Effector memory CD4-positive, alpha-beta T cell (primary cell): ENCODE measurements at regions not wholly inside any gene's neighbourhood (a gene's known extent, or its start where the extent isn't known, plus 50 kb on each side); places are given as distances from the start of the nearest gene placed in this dataset.
"Not testable (repeated sequence)": the region's sequence is repeated elsewhere in the genome, so short reads cannot be mapped to it uniquely, and the experiment has no call there.

Source experiments
- DNase-seq, 3 donors: peaks; one replicate each; pipeline ENCODE4 v3.0.0-alpha.2; 2020
- H3K27ac ChIP-seq: 2 replicates; pipeline ENCODE4 v1.7.0; 2013; ENCODE audit warnings: mild to moderate bottlenecking, low read length, moderate library complexity; ENCODE audit not compliant: insufficient read depth, poor library complexity, severe bottlenecking
- H3K27me3 ChIP-seq: replicated peaks from 2 replicates; pipeline ENCODE4 v1.7.0; 2013; ENCODE audit warnings: mild to moderate bottlenecking, low read length; ENCODE audit not compliant: insufficient read depth, control insufficient read depth, poor library complexity, severe bottlenecking
- H3K36me3 ChIP-seq: 2 replicates; pipeline ENCODE4 v1.7.0; 2013; ENCODE audit warnings: mild to moderate bottlenecking, low read length, moderate library complexity; ENCODE audit not compliant: control insufficient read depth, insufficient read depth
- H3K4me1 ChIP-seq: 2 replicates; pipeline ENCODE4 v1.7.0; 2013; ENCODE audit warnings: low read length, mild to moderate bottlenecking; ENCODE audit not compliant: control insufficient read depth, insufficient read depth, poor library complexity, severe bottlenecking
- H3K4me3 ChIP-seq: 2 replicates; pipeline ENCODE4 v1.7.0; 2013; ENCODE audit warnings: low read length, low read depth, mild to moderate bottlenecking; ENCODE audit not compliant: insufficient read depth, poor library complexity, severe bottlenecking
- H3K9me3 ChIP-seq: 2 replicates; pipeline ENCODE4 v1.7.0; 2013; ENCODE audit warnings: mild to moderate bottlenecking, low read length, moderate library complexity; ENCODE audit not compliant: control insufficient read depth

GRCh38 chr21:13935396-13936032, 275.2 kb downstream of the LIPI start:
- H3K9me3 ChIP-seq, H3K4me3 ChIP-seq, H3K27ac ChIP-seq, DNase-seq, H3K4me1 ChIP-seq, H3K36me3 ChIP-seq, H3K27me3 ChIP-seq: not testable (repeated sequence)

GRCh38 chr21:13934887-13935342, 275.8 kb downstream of the LIPI start:
- not testable (repeated sequence) for H3K4me1 ChIP-seq, H3K36me3 ChIP-seq, DNase-seq, H3K27me3 ChIP-seq, H3K9me3 ChIP-seq, H3K4me3 ChIP-seq, H3K27ac ChIP-seq

- not testable (repeated sequence) for H3K27me3 ChIP-seq, H3K4me1 ChIP-seq, H3K36me3 ChIP-seq, H3K4me3 ChIP-seq, H3K9me3 ChIP-seq, H3K27ac ChIP-seq, DNase-seq
Measured at GRCh38 chr21:13923175-13923574, 287.6 kb downstream of the LIPI start.

GRCh38 chr21:13921455-13921854, 289.3 kb downstream of the LIPI start:
- H3K4me3 ChIP-seq, H3K9me3 ChIP-seq, DNase-seq, H3K36me3 ChIP-seq, H3K27ac ChIP-seq, H3K27me3 ChIP-seq, H3K4me1 ChIP-seq: not testable (repeated sequence)

- not testable (repeated sequence) for DNase-seq, H3K36me3 ChIP-seq, H3K4me3 ChIP-seq, H3K9me3 ChIP-seq, H3K27ac ChIP-seq, H3K27me3 ChIP-seq, H3K4me1 ChIP-seq
Measured at GRCh38 chr21:13907385-13907784, 297.8 kb downstream of the POTED start.

- H3K4me3 ChIP-seq, H3K27me3 ChIP-seq, H3K9me3 ChIP-seq, H3K27ac ChIP-seq, DNase-seq, H3K4me1 ChIP-seq, H3K36me3 ChIP-seq: not testable (repeated sequence)
Measured at GRCh38 chr21:13896596-13897247, 287.1 kb downstream of the POTED start.

GRCh38 chr21:13893617-13894016, 284.0 kb downstream of the POTED start:
- not testable (repeated sequence) for H3K4me3 ChIP-seq, DNase-seq, H3K4me1 ChIP-seq, H3K27me3 ChIP-seq, H3K27ac ChIP-seq, H3K9me3 ChIP-seq, H3K36me3 ChIP-seq

GRCh38 chr21:13893025-13893424, 283.4 kb downstream of the POTED start:
- not testable (repeated sequence) for DNase-seq, H3K27me3 ChIP-seq, H3K4me1 ChIP-seq, H3K9me3 ChIP-seq, H3K4me3 ChIP-seq, H3K27ac ChIP-seq, H3K36me3 ChIP-seq

GRCh38 chr21:13892146-13892751, 282.7 kb downstream of the POTED start:
- not testable (repeated sequence) for H3K27ac ChIP-seq, DNase-seq, H3K36me3 ChIP-seq, H3K4me3 ChIP-seq, H3K9me3 ChIP-seq, H3K4me1 ChIP-seq, H3K27me3 ChIP-seq

- H3K4me3 ChIP-seq, H3K27ac ChIP-seq, H3K9me3 ChIP-seq, H3K4me1 ChIP-seq, DNase-seq, H3K27me3 ChIP-seq, H3K36me3 ChIP-seq: not testable (repeated sequence)
Measured at GRCh38 chr21:13889176-13889575, 279.6 kb downstream of the POTED start.
